ENCODE measurements at regions not wholly inside any gene's neighbourhood (a gene's known extent, or its start where the extent isn't known, plus 50 kb on each side); places are given as distances from the start of the nearest gene placed in this dataset.
"Not testable (repeated sequence)": the region's sequence is repeated elsewhere in the genome, so short reads cannot be mapped to it uniquely, and the experiment has no call there.

DNA sequence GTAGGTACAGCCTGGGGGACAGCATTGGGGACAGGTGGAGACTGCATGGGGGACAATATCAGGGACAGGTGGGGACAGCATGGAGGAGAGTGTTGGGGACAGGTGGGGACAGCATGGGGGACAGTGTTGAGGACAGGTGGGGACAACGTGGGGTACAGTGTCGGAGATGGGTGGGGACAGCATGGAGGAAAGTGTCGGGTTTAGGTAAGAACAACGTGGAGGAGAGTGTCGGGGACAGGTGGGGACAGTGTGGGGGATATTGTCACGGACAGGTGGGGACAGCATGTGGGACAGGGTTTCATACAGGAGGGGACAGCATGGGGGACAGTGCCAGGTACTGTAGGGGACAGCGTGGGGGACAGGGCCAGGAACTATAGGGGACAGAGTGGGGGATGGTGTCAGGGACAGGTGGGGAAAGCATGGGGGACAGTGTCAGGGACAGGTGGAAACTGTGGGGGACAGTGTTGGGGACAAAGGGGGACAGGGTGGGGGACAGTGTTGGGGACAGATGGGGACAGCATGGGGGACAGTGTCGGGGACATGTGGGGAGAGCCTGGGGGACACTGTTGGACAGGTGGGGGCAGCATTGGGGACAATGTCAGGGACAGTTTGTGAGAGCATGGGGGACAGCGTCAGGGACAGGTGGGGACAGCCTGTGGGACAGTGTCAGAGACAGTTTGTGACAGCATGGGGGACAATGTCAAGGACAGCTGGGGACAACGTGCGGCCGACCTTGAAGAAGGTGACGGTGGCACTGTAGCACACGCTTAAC, 213.1 kb downstream of the TMEM121 start:
- DNase-seq (ENCODE audit: insufficient read length, low spot score) (no peak), FAIRE-seq (no peak)
- TF ChIP-seq TAF1 (IDR thresholded peaks at IDR 0.05; ENCODE audit: low read depth, low read length), result no peak
- TF ChIP-seq POLR2A (IDR thresholded peaks at IDR 0.05; ENCODE audit: low read depth, low read length), result no peak
- no peak for TF ChIP-seq PAX5 (IDR thresholded peaks at IDR 0.05; ENCODE audit: insufficient read depth, low read length, severe bottlenecking)
- TF ChIP-seq SPI1 (IDR thresholded peaks at IDR 0.05; ENCODE audit: low read depth, low read length), result no peak
- TF ChIP-seq POLR2AphosphoS5 (IDR thresholded peaks at IDR 0.05; ENCODE audit: low read depth, low read length), result no peak
- TF ChIP-seq POU2F2 (IDR thresholded peaks at IDR 0.05; ENCODE audit: low read depth, low read length), result no peak

DNA sequence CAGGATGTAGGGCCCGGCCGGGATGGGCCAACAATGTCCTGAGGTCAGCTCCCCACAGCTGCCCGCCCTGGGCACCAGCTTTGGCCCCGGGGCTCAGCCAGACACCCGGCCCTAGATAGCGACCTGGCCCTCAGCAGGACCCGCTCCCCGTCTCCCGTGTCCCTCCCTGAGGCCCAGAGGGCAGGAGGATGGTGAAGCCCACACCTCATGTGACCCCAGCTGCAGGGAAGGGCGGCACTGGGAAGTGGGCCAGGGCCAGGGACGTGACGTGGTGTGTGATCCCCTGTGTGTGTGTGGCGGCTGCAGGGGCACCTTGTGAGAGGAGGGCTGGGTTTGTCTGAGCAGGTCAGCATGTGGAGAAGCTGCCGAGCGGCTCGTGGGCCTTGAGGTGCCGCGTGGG, 213.9 kb downstream of the TMEM121 start:
- not testable (repeated sequence) for FAIRE-seq; DNase-seq (ENCODE audit: insufficient read length, low spot score)

DNA sequence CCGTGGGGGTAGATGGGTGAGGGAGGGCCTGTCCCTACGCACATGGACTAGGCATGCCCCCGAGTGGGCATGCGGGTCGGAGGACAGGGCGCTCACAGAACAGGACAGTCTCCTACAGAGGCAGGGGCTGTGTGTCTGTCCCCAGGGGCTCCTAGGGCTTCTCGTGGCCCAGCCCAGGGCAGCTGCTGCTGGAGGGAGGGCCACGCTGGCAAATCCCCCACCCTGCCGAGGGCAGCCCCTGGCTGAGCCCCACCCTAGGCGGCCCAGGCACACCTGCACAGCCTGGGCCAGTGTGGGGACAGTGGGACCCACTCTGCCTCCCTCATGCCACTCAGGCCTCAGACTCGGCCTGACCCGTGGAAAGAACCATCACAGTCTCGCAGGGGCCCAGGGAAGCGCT, 214.6 kb downstream of the TMEM121 start:
- DNase-seq (ENCODE audit: insufficient read length, low spot score); FAIRE-seq: not testable (repeated sequence)

DNA sequence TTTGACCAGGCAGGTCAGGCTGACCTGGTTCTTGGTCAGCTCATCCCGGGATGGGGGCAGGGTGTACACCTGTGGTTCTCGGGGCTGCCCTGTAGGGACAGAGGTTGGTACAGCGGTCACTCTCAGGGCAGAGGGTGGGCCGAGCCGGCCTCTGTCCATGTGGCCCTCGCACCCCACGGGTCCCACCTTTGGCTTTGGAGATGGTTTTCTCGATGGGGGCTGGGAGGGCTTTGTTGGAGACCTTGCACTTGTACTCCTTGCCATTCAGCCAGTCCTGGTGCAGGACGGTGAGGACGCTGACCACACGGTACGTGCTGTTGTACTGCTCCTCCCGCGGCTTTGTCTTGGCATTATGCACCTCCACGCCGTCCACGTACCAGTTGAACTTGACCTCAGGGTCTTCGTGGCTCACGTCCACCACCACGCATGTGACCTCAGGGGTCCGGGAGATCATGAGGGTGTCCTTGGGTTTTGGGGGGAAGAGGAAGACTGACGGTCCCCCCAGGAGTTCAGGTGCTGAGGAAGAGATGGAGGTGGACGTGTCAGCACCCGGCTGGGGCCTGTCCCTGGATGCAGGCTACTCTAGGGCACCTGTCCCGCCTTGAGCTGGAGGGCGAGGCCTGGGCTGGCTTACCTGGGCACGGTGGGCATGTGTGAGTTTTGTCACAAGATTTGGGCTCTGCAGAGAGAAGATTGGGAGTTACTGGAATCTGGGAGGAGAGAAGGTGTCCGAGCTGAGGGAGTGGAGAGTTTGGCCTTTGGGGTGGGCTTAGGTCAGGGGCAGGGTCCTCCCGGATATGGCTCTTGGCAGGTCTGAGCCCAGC, 215.5 kb downstream of the TMEM121 start:
- not testable (repeated sequence) for FAIRE-seq; DNase-seq (ENCODE audit: insufficient read length, low spot score)

DNA sequence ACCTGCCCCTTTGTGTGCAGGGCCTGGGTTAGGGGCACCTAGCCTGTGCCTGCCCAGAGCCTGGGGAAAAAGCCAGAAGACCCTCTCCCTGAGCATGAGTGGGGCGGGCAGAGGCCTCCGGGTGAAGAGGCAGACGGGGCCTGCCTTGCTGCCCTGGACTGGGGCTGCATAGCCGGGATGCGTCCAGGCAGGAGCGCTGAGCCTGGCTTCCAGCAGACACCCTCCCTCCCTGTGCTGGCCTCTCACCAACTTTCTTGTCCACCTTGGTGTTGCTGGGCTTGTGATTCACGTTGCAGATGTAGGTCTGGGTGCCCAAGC, 216.1 kb downstream of the TMEM121 start:
- no peak for DNase-seq (ENCODE audit: insufficient read length, low spot score)
- TF ChIP-seq PAX5 (IDR thresholded peaks at IDR 0.05; ENCODE audit: insufficient read depth, low read length, severe bottlenecking) (no peak), POLR2A (IDR thresholded peaks at IDR 0.05; ENCODE audit: low read depth, low read length) (no peak), POLR2AphosphoS5 (IDR thresholded peaks at IDR 0.05; ENCODE audit: low read depth, low read length) (no peak), TAF1 (IDR thresholded peaks at IDR 0.05; ENCODE audit: low read depth, low read length) (no peak)
- FAIRE-seq, result no peak

DNA sequence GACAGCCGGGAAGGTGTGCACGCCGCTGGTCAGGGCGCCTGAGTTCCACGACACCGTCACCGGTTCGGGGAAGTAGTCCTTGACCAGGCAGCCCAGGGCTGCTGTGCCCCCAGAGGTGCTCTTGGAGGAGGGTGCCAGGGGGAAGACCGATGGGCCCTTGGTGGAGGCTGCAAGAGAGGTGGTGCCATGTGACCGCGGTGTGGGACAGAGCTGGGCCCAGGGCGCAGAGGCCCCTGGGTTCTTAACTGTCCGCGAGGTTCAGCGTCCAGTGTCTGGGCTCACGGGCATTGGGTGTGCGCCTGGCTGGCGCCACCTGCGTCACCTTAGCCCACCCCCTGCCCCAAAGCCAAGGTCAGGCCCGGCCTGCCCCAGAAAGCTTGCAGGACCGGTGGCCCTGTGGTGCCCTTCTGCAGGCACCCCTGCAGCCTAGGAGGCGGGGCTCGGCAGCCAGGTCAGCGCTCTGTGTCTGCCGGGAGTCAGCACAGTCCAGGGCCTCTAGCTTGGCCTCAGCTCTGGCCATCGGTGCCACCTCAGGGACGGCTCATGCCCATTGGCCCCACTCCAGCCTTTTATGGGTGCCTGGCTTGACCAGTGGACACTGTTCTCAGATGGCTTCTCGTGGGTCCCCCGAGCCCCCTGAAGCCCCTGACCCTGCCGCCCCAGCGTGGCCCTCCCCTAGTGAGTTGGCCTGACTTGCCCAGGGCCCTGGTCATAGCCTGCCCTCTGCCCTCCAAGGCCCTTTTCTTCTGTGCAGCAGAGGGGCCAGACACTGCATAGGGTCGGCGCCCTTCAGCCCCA, 216.7 kb downstream of the TMEM121 start:
- not testable (repeated sequence) for FAIRE-seq; DNase-seq (ENCODE audit: insufficient read length, low spot score)

DNA sequence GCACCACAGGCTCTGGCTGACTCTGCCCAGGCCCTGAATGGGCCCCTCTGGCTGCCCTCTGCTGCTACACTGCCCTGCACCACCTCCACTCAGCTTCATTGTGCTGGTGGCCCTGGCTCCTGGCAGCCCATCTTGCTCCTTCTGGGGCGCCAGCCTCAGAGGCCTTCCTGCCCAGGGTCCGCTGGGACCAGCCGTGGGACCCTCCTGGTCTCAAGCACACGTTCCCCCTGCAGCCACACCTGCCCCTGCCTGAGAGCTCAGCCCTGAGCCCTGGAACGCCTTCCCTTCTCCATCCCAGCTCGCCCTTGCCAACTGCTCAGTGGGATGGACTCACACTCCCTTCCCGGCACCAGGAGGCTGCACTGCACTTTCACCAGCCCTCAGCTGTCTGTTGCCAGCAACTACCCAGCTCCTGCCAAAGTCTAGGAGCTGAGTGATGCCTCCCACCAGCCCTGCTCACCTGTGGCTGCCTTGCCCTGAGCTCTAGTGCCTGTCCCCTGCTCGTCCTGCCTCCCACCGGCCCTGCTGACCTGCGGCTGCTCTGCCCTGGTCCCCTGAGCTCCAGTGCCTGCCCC, 217.9 kb downstream of the TMEM121 start:
- not testable (repeated sequence) for FAIRE-seq; DNase-seq (ENCODE audit: insufficient read length, low spot score)

DNA sequence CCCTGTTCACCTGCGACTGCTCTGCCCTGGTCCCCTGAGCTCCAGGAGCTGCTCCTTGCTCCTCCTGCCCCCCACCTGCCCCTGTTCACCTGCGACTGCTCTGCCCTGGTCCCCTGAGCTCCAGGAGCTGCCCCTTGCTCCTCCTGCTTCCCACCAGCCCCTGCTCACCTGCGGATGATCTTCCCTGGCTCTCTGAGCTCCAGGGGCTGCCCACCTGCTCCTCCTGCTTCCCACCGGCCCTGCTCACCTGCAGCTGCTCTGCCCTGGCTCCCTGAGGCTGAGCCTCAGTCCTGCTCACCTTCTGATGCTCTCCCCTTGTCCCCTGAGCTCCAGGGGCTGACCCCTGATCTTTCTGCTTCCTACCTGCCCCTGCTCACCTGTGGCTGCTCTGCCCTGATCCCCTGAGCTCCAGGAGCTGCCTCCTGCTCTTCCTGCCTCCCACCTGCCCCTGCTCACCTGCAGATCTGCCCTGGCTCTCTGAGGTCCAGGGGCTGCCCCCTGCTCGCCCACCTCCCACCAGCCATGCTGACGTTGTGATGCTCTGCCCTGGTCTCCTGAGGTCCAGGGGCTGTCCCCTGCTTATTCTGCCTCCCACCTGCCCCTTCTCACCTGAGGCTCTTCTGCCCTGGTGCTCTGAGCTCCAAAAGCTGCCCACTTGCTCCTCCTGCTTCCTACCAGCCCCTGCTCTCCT, 219.2 kb downstream of the TMEM121 start:
- no peak for DNase-seq (ENCODE audit: insufficient read length, low spot score)
- TF ChIP-seq POLR2A (IDR thresholded peaks at IDR 0.05; ENCODE audit: low read depth, low read length) (no peak), TAF1 (IDR thresholded peaks at IDR 0.05; ENCODE audit: low read depth, low read length) (no peak), SPI1 (IDR thresholded peaks at IDR 0.05; ENCODE audit: low read depth, low read length) (no peak), POU2F2 (IDR thresholded peaks at IDR 0.05; ENCODE audit: low read depth, low read length) (no peak), PAX5 (IDR thresholded peaks at IDR 0.05; ENCODE audit: insufficient read depth, low read length, severe bottlenecking) (no peak), POLR2AphosphoS5 (IDR thresholded peaks at IDR 0.05; ENCODE audit: low read depth, low read length) (no peak)
- FAIRE-seq, result no peak

DNA sequence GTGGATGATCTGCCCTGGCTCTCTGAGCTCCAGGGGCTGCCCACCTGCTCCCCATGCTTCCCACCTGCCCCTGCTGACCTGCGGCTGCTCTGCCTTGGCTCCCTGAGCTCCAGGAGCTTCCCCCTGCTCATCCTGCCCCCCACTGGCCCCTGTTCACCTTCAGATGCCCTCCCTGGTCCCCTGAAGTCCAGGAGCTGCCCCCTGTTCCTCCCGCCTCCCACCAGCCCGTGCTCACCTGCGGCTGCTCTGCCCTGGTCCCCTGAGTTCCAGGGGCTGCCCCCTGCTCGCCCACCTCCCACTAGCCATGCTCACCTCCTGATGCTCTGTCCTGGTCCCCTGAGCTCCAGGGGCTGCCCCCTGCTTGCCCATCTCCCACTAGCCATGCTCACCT, 219.7 kb downstream of the TMEM121 start:
- no peak for TF ChIP-seq SPI1 (IDR thresholded peaks at IDR 0.05; ENCODE audit: low read depth, low read length)
- no peak for TF ChIP-seq TAF1 (IDR thresholded peaks at IDR 0.05; ENCODE audit: low read depth, low read length)
- TF ChIP-seq POLR2A (IDR thresholded peaks at IDR 0.05; ENCODE audit: low read depth, low read length), result no peak
- TF ChIP-seq POU2F2 (IDR thresholded peaks at IDR 0.05; ENCODE audit: low read depth, low read length), result no peak
- no peak for TF ChIP-seq PAX5 (IDR thresholded peaks at IDR 0.05; ENCODE audit: insufficient read depth, low read length, severe bottlenecking)
- TF ChIP-seq POLR2AphosphoS5 (IDR thresholded peaks at IDR 0.05; ENCODE audit: low read depth, low read length), result no peak
- FAIRE-seq, result no peak
- DNase-seq (ENCODE audit: insufficient read length, low spot score), result no peak

DNA sequence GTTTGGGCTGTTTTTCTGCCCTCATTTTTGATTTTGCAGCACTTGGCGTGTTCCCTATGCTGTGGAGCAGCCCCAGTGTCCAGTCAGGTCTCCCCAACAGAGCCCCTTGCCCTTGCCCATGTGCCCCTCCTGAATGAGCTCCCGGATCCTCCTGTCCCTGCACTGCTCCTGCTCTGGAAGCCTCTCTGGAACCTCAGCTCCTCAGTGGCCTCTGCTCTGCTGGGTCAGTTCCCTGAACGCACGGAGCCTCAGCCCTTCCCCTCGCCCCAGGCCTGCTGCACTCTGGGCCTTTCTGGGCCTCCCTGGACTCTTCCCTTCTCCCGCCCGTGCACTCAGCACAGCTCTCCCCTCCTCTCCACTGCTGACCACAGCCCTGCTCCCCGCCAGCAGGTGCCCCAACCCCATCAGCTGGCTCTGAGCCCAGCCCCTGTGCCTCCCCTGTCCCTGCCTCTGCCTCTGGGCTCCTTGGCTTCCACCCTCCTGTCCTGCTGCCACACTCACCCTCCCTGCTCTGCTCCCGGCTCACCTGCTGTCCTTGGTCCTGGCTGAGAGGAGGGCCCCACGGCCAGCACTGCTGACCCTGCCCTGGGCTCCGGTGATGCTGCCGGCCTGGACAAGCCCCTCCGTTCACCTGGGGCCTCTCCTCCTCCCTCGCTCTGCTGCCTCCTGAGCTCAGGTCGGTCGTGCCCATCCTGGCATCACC, 220.6 kb downstream of the TMEM121 start:
- DNase-seq (ENCODE audit: insufficient read length, low spot score); FAIRE-seq: not testable (repeated sequence)

DNA sequence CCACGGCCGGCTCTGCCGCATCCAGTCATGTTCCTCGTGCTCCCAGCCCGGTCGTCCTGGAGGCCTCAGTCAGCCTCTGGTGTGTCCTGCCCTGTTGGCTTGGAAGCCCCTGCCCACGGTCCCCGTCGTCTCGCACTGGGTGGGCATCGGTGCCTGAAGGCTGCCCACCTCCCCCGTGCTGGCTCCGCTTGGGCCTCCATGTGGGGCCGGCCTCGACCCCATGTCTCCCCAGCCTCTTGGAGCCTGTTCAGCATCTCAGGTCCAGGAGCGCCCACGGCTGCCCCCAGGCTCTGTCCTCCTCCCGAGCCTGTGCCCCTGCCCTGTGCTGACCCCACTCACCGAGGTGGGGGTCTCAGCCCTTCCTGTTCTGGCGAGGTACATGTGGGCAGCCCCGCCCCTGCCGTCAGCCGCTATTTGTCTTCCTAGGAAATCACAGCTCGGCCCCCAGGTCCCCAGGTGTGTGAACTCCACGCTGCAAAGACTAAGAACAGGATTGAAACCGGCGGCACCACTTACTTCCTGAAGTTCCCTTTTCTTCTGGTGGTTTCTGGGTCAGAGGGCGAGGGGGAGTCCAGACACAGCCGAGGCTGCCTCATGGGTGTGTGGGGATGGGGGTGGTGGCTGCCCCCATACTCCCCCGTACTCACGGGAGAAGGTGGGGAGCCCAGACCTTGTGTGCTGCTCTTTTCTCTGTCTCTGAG, 221.3 kb downstream of the TMEM121 start:
- DNase-seq (ENCODE audit: insufficient read length, low spot score), result not testable (repeated sequence)
- peak; percentile 70 for FAIRE-seq
